CD4-positive, alpha-beta T cell treated with Interleukin-21 for 1 hour (primary cell): ENCODE measurements at regions not wholly inside any gene's neighbourhood (a gene's known extent, or its start where the extent isn't known, plus 50 kb on each side); places are given as distances from the start of the nearest gene placed in this dataset.
A peak's percentile ranks its signal among the peaks of the same experiment; 100 is the strongest.

Source experiments
- DNase-seq: peaks from one replicate; pipeline ENCODE4 v3.0.0-alpha.2; 2020

- DNase-seq, result peak; percentile 26
Measured at GRCh38 chr13:74040200-74040599, 94.0 kb downstream of the KLF12 start.

- no peak for DNase-seq
Measured at GRCh38 chr13:74039667-74040066, 94.5 kb downstream of the KLF12 start.

GRCh38 chr13:74039154-74039553 is 95.0 kb downstream of the KLF12 start:
- DNase-seq, result no peak

GRCh38 chr13:74037762-74038161 is 96.4 kb downstream of the KLF12 start:
- peak; percentile 23 for DNase-seq

GRCh38 chr13:74036373-74036772 is 97.8 kb downstream of the KLF12 start:
- no peak for DNase-seq

- no peak for DNase-seq
Measured at GRCh38 chr13:74035896-74036295, 98.3 kb downstream of the KLF12 start.

- no peak for DNase-seq
Measured at GRCh38 chr13:74032325-74032724, 101.9 kb downstream of the KLF12 start.

- no peak for DNase-seq
Measured at GRCh38 chr13:74027161-74027779, 106.9 kb downstream of the KLF12 start.

GRCh38 chr13:74026753-74027152 is 107.5 kb downstream of the KLF12 start:
- peak; percentile 80 for DNase-seq

GRCh38 chr13:74025369-74025768 is 108.8 kb downstream of the KLF12 start:
- DNase-seq, result no peak

GRCh38 chr13:74024856-74025255 is 109.3 kb downstream of the KLF12 start:
- DNase-seq, result peak; percentile 11

GRCh38 chr13:74024314-74024713 is 109.9 kb downstream of the KLF12 start:
- DNase-seq, result no peak

GRCh38 chr13:74023484-74023883 is 110.7 kb downstream of the KLF12 start:
- no peak for DNase-seq

- DNase-seq, result no peak
Measured at GRCh38 chr13:74021505-74021904, 112.7 kb downstream of the KLF12 start.

GRCh38 chr13:74018062-74018431 is 116.2 kb downstream of the KLF12 start:
- DNase-seq, result no peak

GRCh38 chr13:74017301-74018061 is 116.7 kb downstream of the KLF12 start:
- DNase-seq, result no peak

GRCh38 chr13:74015137-74015536 is 119.1 kb downstream of the KLF12 start:
- peak; percentile 15 for DNase-seq

- DNase-seq, result no peak
Measured at GRCh38 chr13:74009100-74009668, 125.0 kb downstream of the KLF12 start.

GRCh38 chr13:74006666-74007065 is 127.5 kb downstream of the KLF12 start:
- DNase-seq, result no peak

- no peak for DNase-seq
Measured at GRCh38 chr13:74005320-74006157, 128.7 kb downstream of the KLF12 start.

GRCh38 chr13:74004109-74004508 is 130.1 kb downstream of the KLF12 start:
- DNase-seq, result no peak

GRCh38 chr13:74003374-74003773 is 130.8 kb downstream of the KLF12 start:
- no peak for DNase-seq

- DNase-seq, result no peak
Measured at GRCh38 chr13:74000876-74001275, 133.3 kb downstream of the KLF12 start.
